GM12864 (cell line): ENCODE measurements at regions not wholly inside any gene's neighbourhood (a gene's known extent, or its start where the extent isn't known, plus 50 kb on each side); places are given as distances from the start of the nearest gene placed in this dataset.

Source experiments
- DNase-seq: peaks from one replicate; pipeline ENCODE4 v3.0.0-alpha.2; 2011; ENCODE audit warnings: low read depth
- H3K4me3 ChIP-seq: 2 replicates; pipeline ENCODE4 v1.5.1; 2011; ENCODE audit warnings: mild to moderate bottlenecking, low read depth, low read length, control low read depth
- TF ChIP-seq, protein P1 (sequence below): IDR thresholded peaks from 2 replicates; pipeline ENCODE4 v1.5.1; 2011; ENCODE audit warnings: low read depth, mild to moderate bottlenecking, moderate library complexity, low read length, control low read depth, inconsistent platforms; ENCODE audit errors: missing control alignments

DNA sequence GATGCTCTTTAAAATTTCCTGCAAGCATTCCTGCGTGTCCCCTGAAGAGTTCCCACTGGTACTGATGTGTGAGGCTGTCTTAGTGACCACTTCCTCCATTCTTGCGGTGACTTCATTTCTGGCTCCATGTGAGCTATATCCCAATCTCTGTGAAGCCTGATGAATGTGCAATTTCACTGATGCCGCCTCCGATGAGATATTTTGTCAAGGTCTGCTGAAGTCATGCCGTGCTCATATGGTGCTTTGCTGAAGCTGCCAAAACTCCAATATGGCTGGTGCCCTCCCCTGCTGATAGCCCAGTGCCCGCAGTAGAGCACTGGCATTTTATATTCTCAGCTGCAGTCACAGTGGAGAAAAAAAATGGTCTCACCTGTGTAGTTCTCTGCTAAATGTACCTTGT, 271.5 kb downstream of the EFHB start:
- TF ChIP-seq, protein P1, sequence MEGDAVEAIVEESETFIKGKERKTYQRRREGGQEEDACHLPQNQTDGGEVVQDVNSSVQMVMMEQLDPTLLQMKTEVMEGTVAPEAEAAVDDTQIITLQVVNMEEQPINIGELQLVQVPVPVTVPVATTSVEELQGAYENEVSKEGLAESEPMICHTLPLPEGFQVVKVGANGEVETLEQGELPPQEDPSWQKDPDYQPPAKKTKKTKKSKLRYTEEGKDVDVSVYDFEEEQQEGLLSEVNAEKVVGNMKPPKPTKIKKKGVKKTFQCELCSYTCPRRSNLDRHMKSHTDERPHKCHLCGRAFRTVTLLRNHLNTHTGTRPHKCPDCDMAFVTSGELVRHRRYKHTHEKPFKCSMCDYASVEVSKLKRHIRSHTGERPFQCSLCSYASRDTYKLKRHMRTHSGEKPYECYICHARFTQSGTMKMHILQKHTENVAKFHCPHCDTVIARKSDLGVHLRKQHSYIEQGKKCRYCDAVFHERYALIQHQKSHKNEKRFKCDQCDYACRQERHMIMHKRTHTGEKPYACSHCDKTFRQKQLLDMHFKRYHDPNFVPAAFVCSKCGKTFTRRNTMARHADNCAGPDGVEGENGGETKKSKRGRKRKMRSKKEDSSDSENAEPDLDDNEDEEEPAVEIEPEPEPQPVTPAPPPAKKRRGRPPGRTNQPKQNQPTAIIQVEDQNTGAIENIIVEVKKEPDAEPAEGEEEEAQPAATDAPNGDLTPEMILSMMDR = no peak
- H3K4me3 ChIP-seq = no peak overlapping the region
- DNase-seq = no peak

DNA sequence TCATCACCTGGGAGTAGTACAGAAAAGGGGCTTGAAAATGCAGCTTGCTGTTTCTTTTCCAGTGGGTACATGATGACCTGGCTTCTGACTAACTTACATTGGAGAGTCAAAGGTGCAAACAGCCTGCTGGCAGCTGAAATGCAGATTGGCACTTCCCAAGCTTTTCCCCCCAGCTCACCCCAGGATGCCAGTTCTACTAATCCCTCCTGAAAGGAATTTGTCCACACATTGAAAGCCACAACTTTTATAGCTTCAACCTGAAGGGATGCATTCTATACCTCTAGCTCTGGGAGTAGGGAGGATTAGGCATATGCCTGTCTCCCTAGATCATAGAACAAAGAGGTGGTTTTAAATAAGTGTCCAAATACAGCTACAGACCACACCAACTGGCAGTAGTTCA, 281.7 kb downstream of the EFHB start:
- TF ChIP-seq, protein P1 = no peak
- no peak overlapping the region for H3K4me3 ChIP-seq
- no peak for DNase-seq

DNA sequence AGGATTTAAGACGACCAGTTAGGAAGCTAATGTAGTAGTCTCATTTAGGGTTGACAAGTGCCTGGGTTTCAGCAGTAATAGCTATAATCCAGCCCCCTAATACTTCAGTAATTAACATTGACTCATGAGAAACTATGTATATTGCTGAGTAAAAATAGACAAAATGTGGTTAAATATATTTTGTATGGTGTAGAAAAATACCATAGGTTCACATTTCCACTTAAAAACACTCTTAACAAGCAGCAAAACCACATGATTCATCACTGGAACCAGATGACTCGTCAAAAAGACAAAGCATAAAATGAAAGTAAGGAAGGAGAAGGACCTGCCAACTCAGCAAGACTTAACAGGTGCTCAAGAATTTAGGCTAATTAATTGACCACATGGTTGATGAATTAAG, 288.9 kb downstream of the EFHB start:
- TF ChIP-seq, protein P1 = no peak

DNA sequence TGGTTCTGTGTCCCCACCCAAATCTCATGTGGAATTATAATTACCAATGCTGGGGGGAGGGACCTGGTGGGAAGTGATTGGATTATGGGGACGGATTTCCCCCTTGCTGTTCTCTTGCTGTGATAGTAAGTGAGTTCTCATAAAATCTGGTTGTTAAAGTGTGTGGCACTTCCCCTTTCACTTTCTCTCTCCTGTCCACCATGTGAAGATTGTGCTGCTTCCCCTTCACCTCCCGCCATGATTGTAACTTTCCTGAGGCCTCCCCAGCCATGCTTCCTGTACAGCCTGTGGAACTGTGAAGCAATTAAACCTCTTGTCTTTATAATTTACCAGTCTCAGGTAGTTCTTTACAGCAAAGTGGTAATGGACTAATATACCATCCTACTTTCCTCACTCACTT, 289.6 kb downstream of the EFHB start:
- peak; percentile 15 for DNase-seq
- H3K4me3 ChIP-seq = no peak overlapping the region
- TF ChIP-seq, protein P1 = no peak

More for the DNA sequence above, 288.9 kb downstream of the EFHB start:
- H3K4me3 ChIP-seq = no peak overlapping the region
- DNase-seq = peak; percentile 13

DNA sequence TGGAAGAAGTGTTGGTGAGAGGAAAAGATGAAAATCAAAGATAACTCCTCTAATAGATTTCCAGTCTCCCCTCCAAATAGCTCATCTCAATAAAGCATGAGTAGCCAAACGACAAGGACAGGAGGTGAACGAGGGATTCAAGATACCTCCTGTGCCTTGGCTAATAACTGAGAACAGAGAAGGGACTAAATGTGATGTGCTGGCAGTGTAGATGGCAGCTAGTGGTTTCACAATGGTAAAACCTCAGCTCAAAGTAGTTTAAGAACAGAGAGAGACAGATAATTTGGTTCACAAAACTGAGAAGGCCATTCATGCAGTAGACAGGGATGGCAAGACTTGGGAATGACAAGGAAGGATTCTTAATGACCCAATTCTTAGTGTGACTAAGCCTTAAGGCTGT, 292.6 kb downstream of the EFHB start:
- DNase-seq = no peak
- H3K4me3 ChIP-seq = no peak overlapping the region
- TF ChIP-seq, protein P1 = no peak

DNA sequence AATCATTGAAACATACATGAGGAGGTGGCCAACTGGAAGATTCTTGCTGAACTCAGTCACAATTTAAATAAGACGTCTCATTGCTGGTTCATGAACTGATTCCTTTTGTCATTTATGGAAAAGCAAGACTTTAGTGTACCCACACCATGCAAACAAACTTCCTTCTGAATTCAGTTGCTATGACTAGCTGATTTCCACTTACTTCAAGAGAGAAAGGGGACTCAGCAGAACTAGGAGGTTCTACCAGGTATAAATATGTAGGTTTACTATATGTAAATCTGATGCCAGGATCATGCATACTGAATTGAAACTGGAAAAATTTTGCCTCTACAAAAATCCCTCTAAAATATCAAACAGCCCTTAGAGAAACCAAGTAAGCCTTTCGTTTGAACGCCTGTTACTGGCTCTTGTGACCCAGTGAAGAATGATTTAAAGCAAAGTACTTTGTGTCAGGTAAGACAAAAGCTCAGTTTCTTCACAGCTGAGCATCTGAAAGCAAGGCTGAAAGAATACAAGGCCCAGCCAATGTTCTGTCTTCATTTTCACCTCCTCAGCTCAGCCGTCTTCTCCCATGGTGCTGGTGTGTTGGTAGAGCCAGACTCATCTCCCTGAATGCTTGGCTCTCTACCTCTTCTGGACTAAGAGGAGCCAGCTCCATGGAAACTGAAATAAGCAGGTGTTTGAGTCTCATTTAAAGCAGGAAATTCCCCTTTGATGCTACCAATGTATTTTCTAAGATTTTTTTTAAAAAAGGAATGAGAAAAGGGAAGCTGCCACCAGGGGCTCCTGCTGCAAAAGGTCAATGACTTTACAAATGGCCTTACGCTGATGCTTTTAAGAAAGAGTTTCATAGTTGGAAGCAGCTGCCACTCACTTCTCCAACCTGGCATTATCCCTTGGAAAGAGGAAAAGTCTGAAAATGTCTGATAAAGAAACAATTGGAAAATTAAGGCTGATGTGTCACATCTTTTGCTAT, 301.6 kb downstream of the EFHB start:
- no peak for DNase-seq
- TF ChIP-seq, protein P1 = no peak
- no peak overlapping the region for H3K4me3 ChIP-seq

DNA sequence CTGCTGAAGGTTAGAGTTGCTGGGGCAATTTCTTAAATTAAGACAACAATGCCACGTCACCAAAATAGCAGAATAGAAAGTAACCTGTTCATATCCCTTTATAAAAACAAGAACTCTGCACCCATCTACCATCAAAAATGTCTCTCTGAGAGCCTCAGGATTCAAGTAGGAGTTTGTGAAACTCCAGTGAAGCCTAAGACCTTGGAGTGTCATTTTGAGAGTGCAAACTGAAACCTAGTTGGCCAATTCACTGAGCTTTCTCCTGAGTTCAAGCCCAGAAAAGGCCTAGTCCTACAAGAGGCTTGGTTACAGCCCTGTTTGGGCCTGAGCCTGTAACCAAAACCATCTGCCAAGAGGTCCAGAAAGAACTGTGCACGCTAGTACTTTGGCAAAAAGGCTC, 335.1 kb downstream of the EFHB start:
- peak; percentile 50 for DNase-seq
- H3K4me3 ChIP-seq = no peak overlapping the region
- TF ChIP-seq, protein P1 = no peak
